ENCODE measurements at regions not wholly inside any gene's neighbourhood (a gene's known extent, or its start where the extent isn't known, plus 50 kb on each side); places are given as distances from the start of the nearest gene placed in this dataset.
"Not testable (repeated sequence)": the region's sequence is repeated elsewhere in the genome, so short reads cannot be mapped to it uniquely, and the experiment has no call there.

GRCh38 chr1:149241272-149241671, 137.9 kb upstream of the NBPF9 start:
- not testable (repeated sequence) for TF ChIP-seq TCF12 (IDR thresholded peaks at IDR 0.05; ENCODE audit: low read depth, low read length); CTCF (IDR thresholded peaks at IDR 0.05; ENCODE audit: control extremely low read depth in 1 of 3, insufficient read depth in 1 of 3, low read depth in 1 of 3, low read length in 3 of 3)
